Dendritic cell treated with granulocyte-macrophage colony-stimulating factor and Interleukin-4, amounts not matched to agents 40 ng/mL and 50 ng/mL, for 4 days (primary cell): ENCODE measurements at regions not wholly inside any gene's neighbourhood (a gene's known extent, or its start where the extent isn't known, plus 50 kb on each side); places are given as distances from the start of the nearest gene placed in this dataset.

ENCODE experiments used
- H3K27ac Mint-ChIP-seq: one replicate; pipeline ENCODE4 v1.8.0; 2022; ENCODE audit warnings: mild to moderate bottlenecking, mixed read lengths
- H3K27me3 Mint-ChIP-seq: one replicate; pipeline ENCODE4 v1.8.0; 2022; ENCODE audit warnings: mild to moderate bottlenecking, mixed read lengths
- H3K36me3 Mint-ChIP-seq: one replicate; pipeline ENCODE4 v1.8.0; 2022; ENCODE audit warnings: low read depth, mixed read lengths
- H3K4me1 Mint-ChIP-seq: one replicate; pipeline ENCODE4 v1.8.0; 2022; ENCODE audit warnings: low read depth, mixed read lengths
- H3K4me3 Mint-ChIP-seq: one replicate; pipeline ENCODE4 v1.8.0; 2022; ENCODE audit warnings: mild to moderate bottlenecking, moderate library complexity, mixed read lengths
- H3K9me3 Mint-ChIP-seq: one replicate; pipeline ENCODE4 v1.8.0; 2022; ENCODE audit warnings: mixed read lengths
- intact Hi-C: fragments of 100-400 bp; cut with micrococcal nuclease; formaldehyde crosslinking; loops from one replicate; pipeline ENCODE4 v1.15.0; 2022

DNA sequence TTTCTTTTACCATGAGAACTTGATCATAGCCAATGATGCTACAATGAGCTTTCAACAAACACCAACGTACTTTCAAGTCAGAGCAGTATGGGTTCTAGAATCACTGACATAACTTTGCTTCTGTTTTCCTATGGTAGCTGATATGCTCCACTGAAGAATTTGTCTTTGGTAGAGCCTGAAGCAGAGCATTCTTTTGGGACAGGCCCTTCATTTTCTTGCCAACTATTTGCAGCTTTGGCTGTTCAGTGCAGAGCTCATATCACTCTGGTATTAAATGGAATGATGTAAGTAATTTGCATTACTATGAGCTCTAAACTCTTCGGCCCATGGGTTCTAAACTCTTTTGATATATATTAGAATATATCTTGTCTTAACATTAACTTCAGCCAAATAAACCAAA lies 51.8 kb upstream of the APC start:
- Mint-ChIP-seq H3K27ac (no peak overlapping the region), H3K9me3 (no peaks in the 10 kb centered on the region), H3K4me1 (no peaks in the 10 kb centered on the region), H3K36me3 (no peaks in the 10 kb centered on the region), H3K4me3 (no peak overlapping the region), H3K27me3 (peaks cover 21% of the 10 kb centered on the region)
- intact Hi-C loops, result no loop called here

DNA sequence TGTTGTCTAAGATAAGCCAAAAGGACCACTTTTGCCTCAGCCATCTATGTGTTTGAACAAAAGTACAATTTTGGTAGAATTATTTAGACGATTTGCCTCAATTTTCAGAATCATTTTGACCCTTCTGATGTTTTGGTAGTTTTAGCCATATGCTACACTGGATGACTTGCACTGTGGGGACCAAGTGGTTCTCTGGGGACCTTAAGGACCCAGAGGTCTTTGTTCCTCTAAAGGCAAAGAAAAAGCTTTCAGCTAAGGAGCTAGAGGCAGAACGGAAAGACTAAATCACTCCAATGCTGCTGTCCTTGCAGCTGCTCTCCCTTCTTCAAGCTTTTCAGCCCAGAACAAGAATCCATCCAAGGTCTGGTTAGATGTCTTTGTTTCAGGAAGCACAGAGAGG lies 51.0 kb upstream of the APC start:
- H3K9me3 Mint-ChIP-seq, result no peaks in the 10 kb centered on the region
- H3K27ac Mint-ChIP-seq, result no peak overlapping the region
- H3K4me1 Mint-ChIP-seq, result no peaks in the 10 kb centered on the region
- H3K36me3 Mint-ChIP-seq, result no peaks in the 10 kb centered on the region
- H3K4me3 Mint-ChIP-seq, result no peak overlapping the region
- intact Hi-C loops, result no loop called here
- peaks cover 23% of the 10 kb centered on the region for H3K27me3 Mint-ChIP-seq

DNA sequence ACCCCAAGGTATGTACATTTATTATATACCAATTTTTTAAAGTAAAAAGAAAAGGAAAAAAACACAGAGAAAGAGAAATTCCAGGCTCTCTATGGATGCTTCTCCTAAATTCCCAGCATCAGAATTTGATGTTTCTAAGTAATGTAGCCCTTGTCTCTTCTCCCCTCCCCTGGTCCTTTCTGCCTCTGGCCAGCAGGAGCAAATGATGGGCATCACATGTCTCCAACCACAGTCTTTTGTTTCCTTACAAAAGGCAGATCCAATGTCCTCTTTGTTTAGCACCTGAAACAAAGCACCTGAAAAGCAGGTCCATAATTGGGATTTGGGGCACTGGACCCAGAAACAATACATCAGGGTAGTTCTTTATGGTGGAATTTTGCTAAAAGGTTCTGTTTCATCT lies 50.4 kb upstream of the APC start:
- Mint-ChIP-seq H3K9me3 (no peaks in the 10 kb centered on the region), H3K27ac (no peak overlapping the region), H3K4me1 (peaks cover under 1% of the 10 kb centered on the region), H3K27me3 (peaks cover 23% of the 10 kb centered on the region), H3K4me3 (no peak overlapping the region), H3K36me3 (no peaks in the 10 kb centered on the region)
- intact Hi-C loops, result no loop called here
